Lower leg skin (tissue), 4 donors: ENCODE measurements at regions not wholly inside any gene's neighbourhood (a gene's known extent, or its start where the extent isn't known, plus 50 kb on each side); places are given as distances from the start of the nearest gene placed in this dataset.

Source experiments
- DNase-seq, 2 donors: peaks; one replicate each; pipeline ENCODE4 v3.0.0-alpha.2; 2019; ENCODE audit warnings: low spot score in 2 of 2
- H3K4me3 ChIP-seq: fragments of 200-600 bp; sonication (generic); 2 replicates; pipeline ENCODE4 v1.5.1; 2017; ENCODE audit warnings: mild to moderate bottlenecking, low read depth; ENCODE audit not compliant: poor library complexity, severe bottlenecking
- POLR2A ChIP-seq, 2 donors: fragments of 450-650 bp; IDR thresholded peaks; one replicate each; pipeline ENCODE4 v1.6.1; 2016 to 2017; ENCODE audit warnings: antibody characterized with exemption in 2 of 2, mild to moderate bottlenecking in 1 of 2, moderate library complexity in 1 of 2
- WGBS, 2 donors: methylation state at CpG; one replicate each; pipeline ENCODE4 v1.1.5; 2018; 5-methylcytosine and 5-hydroxymethylcytosine counted together
- intact Hi-C: fragments of 100-400 bp; cut with DNase I; formaldehyde crosslinking; loops from one replicate; pipeline ENCODE4 v1.15.0; 2023; ENCODE audit warnings: low total_unique reads
- TF ChIP-seq, protein P1 (sequence below), 3 donors: fragments of 450-650 bp; IDR thresholded peaks; one replicate each; pipeline ENCODE4 v1.5.1; 2016; ENCODE audit warnings: antibody characterized with exemption in 3 of 3, mild to moderate bottlenecking in 3 of 3, moderate library complexity in 2 of 3

- DNase-seq, result no peak
- H3K4me3 ChIP-seq, result no peak overlapping the region
- intact Hi-C loops, result no loop called here
- 63 to 78% methylated on average over 2 of the region's 2 CpGs for WGBS, 2 donors
- TF ChIP-seq, protein P1, sequence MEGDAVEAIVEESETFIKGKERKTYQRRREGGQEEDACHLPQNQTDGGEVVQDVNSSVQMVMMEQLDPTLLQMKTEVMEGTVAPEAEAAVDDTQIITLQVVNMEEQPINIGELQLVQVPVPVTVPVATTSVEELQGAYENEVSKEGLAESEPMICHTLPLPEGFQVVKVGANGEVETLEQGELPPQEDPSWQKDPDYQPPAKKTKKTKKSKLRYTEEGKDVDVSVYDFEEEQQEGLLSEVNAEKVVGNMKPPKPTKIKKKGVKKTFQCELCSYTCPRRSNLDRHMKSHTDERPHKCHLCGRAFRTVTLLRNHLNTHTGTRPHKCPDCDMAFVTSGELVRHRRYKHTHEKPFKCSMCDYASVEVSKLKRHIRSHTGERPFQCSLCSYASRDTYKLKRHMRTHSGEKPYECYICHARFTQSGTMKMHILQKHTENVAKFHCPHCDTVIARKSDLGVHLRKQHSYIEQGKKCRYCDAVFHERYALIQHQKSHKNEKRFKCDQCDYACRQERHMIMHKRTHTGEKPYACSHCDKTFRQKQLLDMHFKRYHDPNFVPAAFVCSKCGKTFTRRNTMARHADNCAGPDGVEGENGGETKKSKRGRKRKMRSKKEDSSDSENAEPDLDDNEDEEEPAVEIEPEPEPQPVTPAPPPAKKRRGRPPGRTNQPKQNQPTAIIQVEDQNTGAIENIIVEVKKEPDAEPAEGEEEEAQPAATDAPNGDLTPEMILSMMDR (IDR thresholded peaks at IDR 0.05), result no peak
- no peak for TF ChIP-seq POLR2A (IDR thresholded peaks at IDR 0.05)
Measured at GRCh38 chr18:51559198-51559901, 361.9 kb upstream of the MEX3C start.

DNA sequence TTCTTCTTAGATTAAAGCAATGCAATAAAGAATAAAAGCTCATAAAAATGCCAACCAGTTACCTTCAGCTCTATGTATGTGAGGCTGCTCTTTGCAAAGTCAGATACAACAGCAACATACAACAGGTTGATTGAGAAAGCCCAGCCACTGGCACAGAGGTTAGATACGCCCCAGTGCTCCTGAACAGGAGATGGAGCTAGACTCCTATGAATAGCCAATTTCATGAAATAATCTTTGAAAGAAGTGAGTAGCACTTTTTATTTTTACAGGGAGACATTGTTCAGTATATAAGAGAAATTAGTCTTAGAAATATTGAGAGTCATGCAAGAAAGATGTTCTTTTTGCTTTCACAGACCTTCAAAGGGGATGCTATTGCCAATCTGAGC, 362.4 kb upstream of the MEX3C start:
- intact Hi-C loops, result no loop called here
- no peak for DNase-seq
- no peak overlapping the region for H3K4me3 ChIP-seq
- TF ChIP-seq POLR2A (IDR thresholded peaks at IDR 0.05), result no peak
- TF ChIP-seq, protein P1 (IDR thresholded peaks at IDR 0.05), result no peak
- WGBS, 2 donors, result 71 to 89% methylated on average over 1 of the region's 1 CpG

GRCh38 chr18:51561821-51562220, 364.3 kb upstream of the MEX3C start:
- WGBS, 2 donors, result 77 to 80% methylated on average over 4 of the region's 4 CpGs

DNA sequence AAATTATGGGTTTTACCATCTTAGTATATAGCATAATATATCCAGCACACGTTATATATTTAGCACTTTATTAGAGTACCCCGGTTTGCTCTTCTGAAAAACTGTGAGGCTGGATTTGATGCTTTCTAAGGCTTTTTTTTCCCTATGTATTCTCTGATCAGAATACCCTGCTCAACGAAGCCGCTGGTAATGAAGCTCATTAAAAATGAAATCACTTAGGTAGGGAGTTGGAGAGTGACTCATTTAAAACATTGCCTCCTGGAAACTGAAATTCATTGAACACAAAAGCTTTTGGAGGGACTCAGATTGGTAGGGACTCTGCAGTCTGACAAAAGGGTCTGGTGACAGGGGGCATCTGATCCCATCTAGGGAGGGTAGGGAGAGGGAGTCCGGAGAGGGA, 365.4 kb upstream of the MEX3C start:
- intact Hi-C loops, result no loop called here
- no peak overlapping the region for H3K4me3 ChIP-seq
- no peak for DNase-seq
- TF ChIP-seq, protein P1 (IDR thresholded peaks at IDR 0.05), result no peak
- TF ChIP-seq POLR2A (IDR thresholded peaks at IDR 0.05), result no peak
- WGBS, 2 donors, result 76 to 78% methylated on average over 5 of the region's 5 CpGs

More at GRCh38 chr18:51561821-51562220, 364.3 kb upstream of the MEX3C start:
- no peak for DNase-seq
- intact Hi-C loops, result no loop called here
- TF ChIP-seq, protein P1 (IDR thresholded peaks at IDR 0.05), result no peak
- TF ChIP-seq POLR2A (IDR thresholded peaks at IDR 0.05), result no peak
- H3K4me3 ChIP-seq, result no peak overlapping the region

- 54 to 68% methylated on average over 6 of the region's 6 CpGs for WGBS, 2 donors
- no peak overlapping the region for H3K4me3 ChIP-seq
- intact Hi-C loops, result no loop called here
- no peak for DNase-seq
- TF ChIP-seq POLR2A (IDR thresholded peaks at IDR 0.05), result no peak
- TF ChIP-seq, protein P1 (IDR thresholded peaks at IDR 0.05), result no peak
Measured at GRCh38 chr18:51563396-51563795, 365.9 kb upstream of the MEX3C start.

DNA sequence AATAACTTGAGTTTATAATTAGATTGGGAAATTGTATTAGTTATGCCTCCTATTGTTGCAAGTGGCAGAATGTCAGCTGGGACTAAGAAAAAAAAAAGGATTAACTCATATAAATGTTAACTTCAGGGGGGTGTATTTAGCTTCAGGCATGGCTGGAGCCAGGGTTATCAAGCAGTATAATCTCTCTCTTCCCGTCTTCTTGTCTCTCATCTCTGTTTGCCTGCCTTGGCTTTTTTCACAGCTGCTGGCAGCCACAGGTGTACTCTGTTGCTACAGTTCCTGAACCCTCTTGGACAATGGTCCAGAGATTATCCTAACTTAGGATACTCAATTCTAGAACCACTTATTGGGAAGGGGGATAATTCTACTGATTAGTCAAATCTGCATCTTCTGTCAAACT, 370.7 kb upstream of the MEX3C start:
- DNase-seq, result no peak
- TF ChIP-seq, protein P1 (IDR thresholded peaks at IDR 0.05), result no peak
- TF ChIP-seq POLR2A (IDR thresholded peaks at IDR 0.05), result no peak
- H3K4me3 ChIP-seq, result no peak overlapping the region
- WGBS, 2 donors, result 54% methylated on average over 1 of the region's 1 CpG
- intact Hi-C loops, result no loop called here
